HCT116 (cell line): ENCODE measurements at regions not wholly inside any gene's neighbourhood (a gene's known extent, or its start where the extent isn't known, plus 50 kb on each side); places are given as distances from the start of the nearest gene placed in this dataset.

Experiments
- ATAC-seq: fragments of 200-7000 bp; cut with Tn5 transposase; 2 replicates; pipeline ENCODE4 v1.9.1; 2020; ENCODE audit warnings: mild to moderate bottlenecking, moderate library complexity
- BruUV-seq: library from RNA; stranded (reverse); fragments of 400-500 nt; replicated peaks from 2 replicates; lab custom pipeline; 2021; lab: Mats Ljungman, UMichigan
- CTCF ChIA-PET: fragments of 300-600 bp; sonication (Branson Sonifier 250); formaldehyde crosslinking; loops from one replicate; lab custom pipeline; 2021; ENCODE audit warnings: antibody characterized with exemption; lab: Charles Lee
- POLR2A ChIA-PET: fragments of 300-600, 350-600 bp; sonication (Branson Sonifier 250); formaldehyde crosslinking; loops from one replicate; lab custom pipeline; 2021; ENCODE audit warnings: antibody characterized with exemption; lab: Charles Lee
- RAD21 ChIA-PET, 2 experiments: fragments of 300-600 bp; sonication (Branson Sonifier 250); formaldehyde crosslinking; loops; one replicate each; lab custom pipeline; 2023; ENCODE audit warnings: low total read pairs in 2 of 2; ENCODE audit not compliant: uncharacterized antibody in 2 of 2, unreplicated experiment in 2 of 2, low non-redundant PET in 1 of 2; lab: Charles Lee
- DNase-seq: peaks from one replicate; pipeline ENCODE4 v3.0.0-alpha.2; 2010; ENCODE audit warnings: low read depth, low spot score
- H2AFZ ChIP-seq: fragments of 200-600 bp; shearing (Covaris generic), sonication (generic); 2 replicates; pipeline ENCODE4 v1.6.1; 2017; ENCODE audit warnings: low read depth, mixed run types, mixed read lengths, antibody characterized with exemption, low read length; ENCODE audit not compliant: poor library complexity, severe bottlenecking
- H3K27ac ChIP-seq: 2 replicates; pipeline ENCODE4 v1.5.1; 2012; ENCODE audit warnings: low read depth, low read length
- H3K27me3 ChIP-seq: fragments of 200-600 bp; sonication (generic); 2 replicates; pipeline ENCODE4 v1.6.1; 2016; ENCODE audit warnings: mixed run types, low read length, mixed read lengths; ENCODE audit not compliant: insufficient read depth
- H3K36me3 ChIP-seq, 2 experiments: fragments of 200-500 bp in 1 of 2; fragments of 200-600 bp in 1 of 2; sonication (Bioruptor generic) in 1 of 2; sonication (generic) in 1 of 2; 2 replicates each; pipeline versions ENCODE4 v1.5.1 to v1.6.1; 2014 to 2016; ENCODE audit warnings: low read length in 2 of 2, inconsistent platforms in 1 of 2, mixed read lengths in 1 of 2, mixed run types in 1 of 2; ENCODE audit not compliant: insufficient read depth in 2 of 2, control insufficient read depth in 1 of 2
- H3K4me1 ChIP-seq, 2 experiments: fragments of 200-600 bp in 1 of 2; sonication (generic) in 1 of 2; 2 replicates each; pipeline versions ENCODE4 v1.5.1 to v1.6.1; 2012 to 2017; ENCODE audit warnings: low read length in 2 of 2, inconsistent platforms in 1 of 2, mild to moderate bottlenecking in 1 of 2, mixed read lengths in 1 of 2, mixed run types in 1 of 2, moderate library complexity in 1 of 2; ENCODE audit not compliant: insufficient read depth in 2 of 2, control insufficient read depth in 1 of 2
- H3K4me2 ChIP-seq: fragments of 200-600 bp; sonication (generic); 2 replicates; pipeline ENCODE4 v1.6.1; 2017; ENCODE audit warnings: mixed run types, low read length, mixed read lengths
- H3K4me3 ChIP-seq, 2 experiments: fragments of 200-600 bp in 1 of 2; sonication (generic) in 1 of 2; replicated peaks in 1 of 2; 2 replicates each; pipeline ENCODE4 v1.5.1; 2011 to 2016; ENCODE audit warnings: low read length in 2 of 2, control low read depth in 1 of 2, low read depth in 1 of 2, mild to moderate bottlenecking in 1 of 2, mixed read lengths in 1 of 2, mixed run types in 1 of 2
- H3K79me2 ChIP-seq: fragments of 200-600 bp; sonication (generic); 2 replicates; pipeline ENCODE4 v1.6.1; 2017; ENCODE audit warnings: mild to moderate bottlenecking, mixed run types, low read length, moderate library complexity, mixed read lengths; ENCODE audit not compliant: insufficient read depth
- H3K9ac ChIP-seq: fragments of 200-600 bp; sonication (generic); 2 replicates; pipeline ENCODE4 v1.6.1; 2016; ENCODE audit warnings: low read length, mixed read lengths
- H3K9me2 ChIP-seq: fragments of 200-600 bp; sonication (generic), shearing (Covaris generic); 2 replicates; pipeline ENCODE4 v1.6.1; 2017; ENCODE audit warnings: mixed run types, mild to moderate bottlenecking, moderate library complexity; ENCODE audit not compliant: insufficient read depth
- H3K9me3 ChIP-seq, 2 experiments: fragments of 200-500 bp in 1 of 2; fragments of 200-600 bp in 1 of 2; sonication (Bioruptor generic) in 1 of 2; sonication (generic) in 1 of 2; 2 replicates each; pipeline ENCODE4 v1.6.1; 2014 to 2017; ENCODE audit warnings: low read length in 2 of 2, mixed read lengths in 2 of 2, inconsistent platforms in 1 of 2, low read depth in 1 of 2, mild to moderate bottlenecking in 1 of 2, mixed run types in 1 of 2, moderate library complexity in 1 of 2; ENCODE audit not compliant: control insufficient read depth in 1 of 2, insufficient read depth in 1 of 2
- H4K20me1 ChIP-seq: fragments of 200-600 bp; sonication (generic), shearing (Covaris generic); 2 replicates; pipeline ENCODE4 v1.6.1; 2017; ENCODE audit warnings: mixed run types, mild to moderate bottlenecking, moderate library complexity; ENCODE audit not compliant: insufficient read depth
- CBX3 ChIP-seq: IDR thresholded peaks from 2 replicates; pipeline ENCODE4 v1.6.1; 2012; ENCODE audit warnings: low read depth
- POLR2A ChIP-seq: IDR thresholded peaks from 2 replicates; pipeline ENCODE4 v1.7.0; 2011; ENCODE audit warnings: borderline replicate concordance; ENCODE audit not compliant: insufficient read depth, insufficient read length; ENCODE audit errors: extremely low read depth
- ZNF274 ChIP-seq: fragments of 200-500 bp; sonication (Bioruptor generic); IDR thresholded peaks from 2 replicates; pipeline ENCODE4 v1.6.1; 2014; ENCODE audit warnings: mild to moderate bottlenecking, low read depth, low read length, inconsistent platforms
- intact Hi-C: fragments of 100-400 bp; cut with micrococcal nuclease; formaldehyde crosslinking; loops from 2 replicates; pipeline ENCODE4 v1.10.0; 2022
- TF ChIP-seq, protein P1 (sequence below): IDR thresholded peaks from 2 replicates; pipeline ENCODE4 v1.6.1; 2012

- H4K20me1 ChIP-seq: no peaks in the 10 kb centered on the region
- no peak overlapping the region for H2AFZ ChIP-seq
- no peaks in the 10 kb centered on the region for H3K9me3 ChIP-seq
- DNase-seq (no peak), ATAC-seq (no peak)
- H3K9ac ChIP-seq: no peak overlapping the region
- H3K79me2 ChIP-seq: no peaks in the 10 kb centered on the region
- H3K4me1 ChIP-seq: no peaks in the 10 kb centered on the region
- no TSS peak for BruUV-seq
- no peaks in the 10 kb centered on the region for H3K9me2 ChIP-seq
- no peaks in the 10 kb centered on the region for H3K27me3 ChIP-seq
- ChIA-PET POLR2A (no interaction called here), RAD21 (no interaction called here), CTCF (no interaction called here)
- H3K27ac ChIP-seq: no peak overlapping the region
- no peaks in the 10 kb centered on the region for H3K36me3 ChIP-seq
- intact Hi-C loops: no loop called here
- no peak for TF ChIP-seq CBX3
- TF ChIP-seq, protein P1, sequence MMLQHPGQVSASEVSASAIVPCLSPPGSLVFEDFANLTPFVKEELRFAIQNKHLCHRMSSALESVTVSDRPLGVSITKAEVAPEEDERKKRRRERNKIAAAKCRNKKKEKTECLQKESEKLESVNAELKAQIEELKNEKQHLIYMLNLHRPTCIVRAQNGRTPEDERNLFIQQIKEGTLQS: no peak
- TF ChIP-seq POLR2A: no peak
- no peak overlapping the region for H3K4me2 ChIP-seq
- H3K4me3 ChIP-seq: no peak overlapping the region
Observed at GRCh38 chr4:184292465-184292867, 74.8 kb upstream of the ENPP6 start.

DNA sequence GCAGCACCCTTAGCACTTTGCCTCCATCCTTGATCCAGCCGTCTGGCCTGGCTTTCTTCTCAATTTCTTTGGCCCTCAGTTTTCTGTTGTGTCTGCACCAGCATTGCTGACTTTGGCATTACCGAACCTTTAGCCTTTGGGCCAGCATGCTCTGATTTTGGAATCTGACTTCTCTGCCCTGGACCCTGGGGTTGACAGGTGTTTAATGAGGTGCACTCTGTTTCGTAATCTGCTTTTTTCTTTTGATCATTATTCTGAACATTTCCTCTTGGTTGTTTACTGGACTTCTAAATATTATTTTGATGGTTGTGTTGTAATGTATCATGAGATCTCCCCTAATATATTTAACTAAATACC, 71.5 kb upstream of the ENPP6 start:
- Histone ChIP-seq H3K9me3 (no peaks in the 10 kb centered on the region), H2AFZ (no peak overlapping the region), H3K36me3 (no peaks in the 10 kb centered on the region), H3K9ac (no peak overlapping the region), H3K27ac (no peak overlapping the region), H3K9me2 (no peaks in the 10 kb centered on the region), H3K27me3 (no peaks in the 10 kb centered on the region), H3K79me2 (no peaks in the 10 kb centered on the region), H4K20me1 (no peaks in the 10 kb centered on the region), H3K4me2 (no peak overlapping the region), H3K4me3 (no peak overlapping the region), H3K4me1 (no peaks in the 10 kb centered on the region)
- no TSS peak for BruUV-seq
- ChIA-PET RAD21 (no interaction called here), POLR2A (no interaction called here), CTCF (no interaction called here)
- intact Hi-C loops: no loop called here
- no peak for DNase-seq
- ATAC-seq: no peak
- TF ChIP-seq ZNF274: no peak
